ENCODE measurements at regions not wholly inside any gene's neighbourhood (a gene's known extent, or its start where the extent isn't known, plus 50 kb on each side); places are given as distances from the start of the nearest gene placed in this dataset.

DNA sequence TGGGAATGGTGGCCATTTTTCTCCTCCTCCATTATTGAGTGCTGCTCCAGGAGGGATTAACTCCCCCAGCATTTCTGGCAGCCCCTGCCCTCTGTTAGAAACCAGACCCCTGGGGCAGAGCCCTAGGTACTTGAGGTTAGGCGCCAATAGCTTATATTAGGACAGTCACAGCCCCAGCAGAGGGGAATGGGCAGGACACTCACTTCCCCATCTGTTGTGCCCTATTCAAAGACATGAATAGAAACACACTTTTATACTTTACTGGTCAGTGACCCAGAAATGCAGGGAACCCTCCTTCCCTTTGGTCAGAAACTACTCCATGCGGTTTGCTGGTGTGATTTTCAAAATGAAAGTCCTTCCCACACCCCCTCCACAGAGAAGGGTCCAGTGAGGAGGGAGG lies 267.7 kb downstream of the PTBP2 start:
- no peak overlapping the region for H3K23ac ChIP-seq (ENCODE audit: insufficient read length, low read depth, low read length)
- H3K23me2 ChIP-seq (ENCODE audit: insufficient read length, low read depth, low read length, poor library complexity, severe bottlenecking) = no peaks in the 10 kb centered on the region
- no peak overlapping the region for H2AK5ac ChIP-seq (ENCODE audit: insufficient read length, low read length)
- H3T11ph ChIP-seq (ENCODE audit: low read length) = no peak overlapping the region
- H3K4me1 ChIP-seq (ENCODE audit: insufficient read depth, low read length) = no peaks in the 10 kb centered on the region
- no peak overlapping the region for H3K9ac ChIP-seq (ENCODE audit: extremely low read depth, insufficient read length, low read length)
- H2AFZ ChIP-seq (ENCODE audit: low read length) = no peak overlapping the region
- no peak overlapping the region for H2BK20ac ChIP-seq (ENCODE audit: low read depth, low read length, poor library complexity, severe bottlenecking)
- H3K56ac ChIP-seq (ENCODE audit: insufficient read length, low read depth, low read length) = no peak overlapping the region
- H3K79me1 ChIP-seq (ENCODE audit: insufficient read depth, low read depth, low read length, poor library complexity, severe bottlenecking) = no peaks in the 10 kb centered on the region
- H2BK5ac ChIP-seq (ENCODE audit: insufficient read length, low read length) = no peak overlapping the region
- peaks cover 9 to 11% (median 10%) of the 10 kb centered on the region in 3 experiments for H3K36me3 Mint-ChIP-seq (ENCODE audit: insufficient read depth in 1 of 3, low read depth in 3 of 3)
- no peak overlapping the region for H2BK120ac ChIP-seq (ENCODE audit: low read depth, low read length, poor library complexity, severe bottlenecking)
- no peak overlapping the region for H2BK15ac ChIP-seq (ENCODE audit: low read depth, low read length)
- H3K27ac ChIP-seq (ENCODE audit: insufficient read length, low read depth, low read length) = no peak overlapping the region
- no peak for TF ChIP-seq CTCF (conservative IDR thresholded peaks at IDR 0.05)
- peaks cover 10 to 31% of the 10 kb centered on the region in 2 experiments for H3K9me3 Mint-ChIP-seq
- no peak overlapping the region for H3K18ac ChIP-seq (ENCODE audit: insufficient read length, low read depth, low read length)
- no peaks in the 10 kb centered on the region for H3K27me3 ChIP-seq (ENCODE audit: insufficient read depth, low read length)
- H3K27me3 Mint-ChIP-seq (ENCODE audit: low read depth) = no peaks in the 10 kb centered on the region; the same call in 1 of the 2 replicates
- no peak overlapping the region for H4K5ac ChIP-seq (ENCODE audit: insufficient read length, low read depth, low read length)
- H4K91ac ChIP-seq (ENCODE audit: insufficient read length, low read depth, low read length) = no peak overlapping the region
- H3K79me2 ChIP-seq (ENCODE audit: insufficient read depth, low read length) = no peaks in the 10 kb centered on the region
- H2BK12ac ChIP-seq (ENCODE audit: insufficient read length, low read depth, low read length) = no peak overlapping the region
- no peaks in the 10 kb centered on the region for H3K9me3 ChIP-seq (ENCODE audit: control insufficient read depth, low read depth, low read length)
- no peaks in the 10 kb centered on the region for H4K20me1 ChIP-seq (ENCODE audit: control insufficient read depth, insufficient read depth, insufficient read length)
- H3K4ac ChIP-seq (ENCODE audit: low read depth, low read length) = no peak overlapping the region
- no CpG with 5 or more reads among the region's 2 CpGs for WGBS (ENCODE audit: extremely low coverage, insufficient read length, low lambda C conversion rate)
- H3K4me2 ChIP-seq (ENCODE audit: insufficient read depth, insufficient read length, low read length) = no peak overlapping the region
- no peak overlapping the region for H4K8ac ChIP-seq (replicated peaks; ENCODE audit: insufficient read length, low read depth, low read length)
- H3K4me1 Mint-ChIP-seq = 0 out of 4 replicates have a peak, but pooled peaks cover 0 to 2% of the 10 kb centered on the region in 2 experiments
- no peak overlapping the region for H3K27ac Mint-ChIP-seq
- DNase-seq = no peak
- H3K14ac ChIP-seq (ENCODE audit: insufficient read depth, low read length) = no peak overlapping the region
- no peak overlapping the region for H3K4me3 Mint-ChIP-seq

Measured in H9 (cell line).